ENCODE measurements at regions not wholly inside any gene's neighbourhood (a gene's known extent, or its start where the extent isn't known, plus 50 kb on each side); places are given as distances from the start of the nearest gene placed in this dataset.
"Not testable (repeated sequence)": the region's sequence is repeated elsewhere in the genome, so short reads cannot be mapped to it uniquely, and the experiment has no call there.

GRCh38 chr20:47885909-47886453 is 100.7 kb upstream of the SULF2 start:
- Histone ChIP-seq H3K36me3 (ENCODE audit: control insufficient read depth, low read length) (no peaks in the 10 kb centered on the region), H3K4me3 (ENCODE audit: low read length) (no peak overlapping the region), H3K27ac (ENCODE audit: low read depth, low read length) (no peak overlapping the region), H3F3A (ENCODE audit: control insufficient read depth, insufficient read depth) (no peaks in the 10 kb centered on the region), H3K79me2 (ENCODE audit: control insufficient read depth, low read length) (no peaks in the 10 kb centered on the region), H3K27me3 (ENCODE audit: control insufficient read depth, low read length) (no peaks in the 10 kb centered on the region), H3K4me2 (ENCODE audit: low read length) (no peak overlapping the region), H4K20me1 (ENCODE audit: control insufficient read depth, insufficient read depth, low read depth, low read length) (no peaks in the 10 kb centered on the region), H3K9me3 (ENCODE audit: control insufficient read depth, insufficient read depth, low read length) (no peaks in the 10 kb centered on the region), H3K9me2 (replicated peaks; ENCODE audit: control insufficient read depth, low read length) (no peaks in the 10 kb centered on the region), H3K4me1 (ENCODE audit: control insufficient read depth, low read length) (no peaks in the 10 kb centered on the region)
- TF ChIP-seq, protein P1, sequence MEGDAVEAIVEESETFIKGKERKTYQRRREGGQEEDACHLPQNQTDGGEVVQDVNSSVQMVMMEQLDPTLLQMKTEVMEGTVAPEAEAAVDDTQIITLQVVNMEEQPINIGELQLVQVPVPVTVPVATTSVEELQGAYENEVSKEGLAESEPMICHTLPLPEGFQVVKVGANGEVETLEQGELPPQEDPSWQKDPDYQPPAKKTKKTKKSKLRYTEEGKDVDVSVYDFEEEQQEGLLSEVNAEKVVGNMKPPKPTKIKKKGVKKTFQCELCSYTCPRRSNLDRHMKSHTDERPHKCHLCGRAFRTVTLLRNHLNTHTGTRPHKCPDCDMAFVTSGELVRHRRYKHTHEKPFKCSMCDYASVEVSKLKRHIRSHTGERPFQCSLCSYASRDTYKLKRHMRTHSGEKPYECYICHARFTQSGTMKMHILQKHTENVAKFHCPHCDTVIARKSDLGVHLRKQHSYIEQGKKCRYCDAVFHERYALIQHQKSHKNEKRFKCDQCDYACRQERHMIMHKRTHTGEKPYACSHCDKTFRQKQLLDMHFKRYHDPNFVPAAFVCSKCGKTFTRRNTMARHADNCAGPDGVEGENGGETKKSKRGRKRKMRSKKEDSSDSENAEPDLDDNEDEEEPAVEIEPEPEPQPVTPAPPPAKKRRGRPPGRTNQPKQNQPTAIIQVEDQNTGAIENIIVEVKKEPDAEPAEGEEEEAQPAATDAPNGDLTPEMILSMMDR (IDR thresholded peaks at IDR 0.05; ENCODE audit: low read depth, low read length, poor library complexity, severe bottlenecking) = no peak
- TF ChIP-seq EZH2phosphoT487 (IDR thresholded peaks at IDR 0.05; ENCODE audit: borderline replicate concordance, low read length) = no peak

DNA sequence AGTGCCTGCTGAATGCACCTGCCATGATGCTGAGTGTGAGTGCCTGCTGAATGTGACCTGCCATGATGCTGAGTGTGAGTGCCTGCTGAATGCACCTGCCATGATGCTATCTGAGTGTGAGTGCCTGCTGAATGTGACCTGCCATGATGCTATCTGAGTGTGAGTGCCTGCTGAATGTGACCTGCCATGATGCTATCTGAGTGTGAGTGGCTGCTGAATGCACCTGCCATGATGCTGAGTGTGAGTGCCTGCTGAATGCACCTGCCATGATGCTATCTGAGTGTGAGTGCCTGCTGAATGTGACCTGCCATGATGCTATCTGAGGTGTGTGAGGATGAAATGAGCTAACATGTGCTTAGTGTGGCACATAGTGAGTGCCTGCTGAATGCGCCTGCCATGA is 98.7 kb upstream of the SULF2 start:
- not testable (repeated sequence) for H3K4me3 ChIP-seq (ENCODE audit: low read length); H3K9me2 ChIP-seq (replicated peaks; ENCODE audit: control insufficient read depth, low read length); H3K4me1 ChIP-seq (ENCODE audit: control insufficient read depth, low read length); H4K20me1 ChIP-seq (ENCODE audit: control insufficient read depth, insufficient read depth, low read depth, low read length); H3K79me2 ChIP-seq (ENCODE audit: control insufficient read depth, low read length); H3K9me3 ChIP-seq (ENCODE audit: control insufficient read depth, insufficient read depth, low read length); H3K27me3 ChIP-seq (ENCODE audit: control insufficient read depth, low read length); H3K36me3 ChIP-seq (ENCODE audit: control insufficient read depth, low read length); H3K27ac ChIP-seq (ENCODE audit: low read depth, low read length); H3K4me2 ChIP-seq (ENCODE audit: low read length); H3F3A ChIP-seq (ENCODE audit: control insufficient read depth, insufficient read depth)

- H3K79me2 ChIP-seq (ENCODE audit: control insufficient read depth, low read length) = no peaks in the 10 kb centered on the region
- no peak overlapping the region for H3K4me2 ChIP-seq (ENCODE audit: low read length)
- no peaks in the 10 kb centered on the region for H3K9me2 ChIP-seq (replicated peaks; ENCODE audit: control insufficient read depth, low read length)
- no peak overlapping the region for H3K27ac ChIP-seq (ENCODE audit: low read depth, low read length)
- TF ChIP-seq, protein P1 (IDR thresholded peaks at IDR 0.05; ENCODE audit: low read depth, low read length, poor library complexity, severe bottlenecking) = no peak
- H3F3A ChIP-seq (ENCODE audit: control insufficient read depth, insufficient read depth) = no peaks in the 10 kb centered on the region
- no peaks in the 10 kb centered on the region for H3K9me3 ChIP-seq (ENCODE audit: control insufficient read depth, insufficient read depth, low read length)
- H3K4me1 ChIP-seq (ENCODE audit: control insufficient read depth, low read length) = no peaks in the 10 kb centered on the region
- H3K27me3 ChIP-seq (ENCODE audit: control insufficient read depth, low read length) = no peaks in the 10 kb centered on the region
- no peak overlapping the region for H3K4me3 ChIP-seq (ENCODE audit: low read length)
- H4K20me1 ChIP-seq (ENCODE audit: control insufficient read depth, insufficient read depth, low read depth, low read length) = no peaks in the 10 kb centered on the region
- no peaks in the 10 kb centered on the region for H3K36me3 ChIP-seq (ENCODE audit: control insufficient read depth, low read length)
Measured at GRCh38 chr20:47883186-47883585, 97.9 kb upstream of the SULF2 start.

- H3K9me2 ChIP-seq (replicated peaks; ENCODE audit: control insufficient read depth, low read length) = no peaks in the 10 kb centered on the region
- no peaks in the 10 kb centered on the region for H3K9me3 ChIP-seq (ENCODE audit: control insufficient read depth, insufficient read depth, low read length)
- H3K4me1 ChIP-seq (ENCODE audit: control insufficient read depth, low read length) = no peaks in the 10 kb centered on the region
- H4K20me1 ChIP-seq (ENCODE audit: control insufficient read depth, insufficient read depth, low read depth, low read length) = no peaks in the 10 kb centered on the region
- no peaks in the 10 kb centered on the region for H3F3A ChIP-seq (ENCODE audit: control insufficient read depth, insufficient read depth)
- TF ChIP-seq, protein P1 (IDR thresholded peaks at IDR 0.05; ENCODE audit: low read depth, low read length, poor library complexity, severe bottlenecking) = no peak
- TF ChIP-seq EZH2phosphoT487 (IDR thresholded peaks at IDR 0.05; ENCODE audit: borderline replicate concordance, low read length) = no peak
- no peaks in the 10 kb centered on the region for H3K79me2 ChIP-seq (ENCODE audit: control insufficient read depth, low read length)
- no peak overlapping the region for H3K4me2 ChIP-seq (ENCODE audit: low read length)
- H3K27ac ChIP-seq (ENCODE audit: low read depth, low read length) = no peak overlapping the region
- no peak overlapping the region for H3K4me3 ChIP-seq (ENCODE audit: low read length)
- H3K36me3 ChIP-seq (ENCODE audit: control insufficient read depth, low read length) = no peaks in the 10 kb centered on the region
- 0 out of 2 replicates have a peak, but pooled peaks cover 3% of the 10 kb centered on the region for H3K27me3 ChIP-seq (ENCODE audit: control insufficient read depth, low read length)
Measured at GRCh38 chr20:47879771-47880170, 94.5 kb upstream of the SULF2 start.
